Suppressor macrophage (primary cell): ENCODE measurements at regions not wholly inside any gene's neighbourhood (a gene's known extent, or its start where the extent isn't known, plus 50 kb on each side); places are given as distances from the start of the nearest gene placed in this dataset.

Source experiments
- DNase-seq, 4 experiments: peaks; one replicate each; pipeline ENCODE4 v3.0.0-alpha.2; 2020 to 2022

GRCh38 chr12:106000382-106001104 is 138.2 kb downstream of the NUAK1 start:
- no peak for DNase-seq

GRCh38 chr12:106001105-106001836 is 137.5 kb downstream of the NUAK1 start:
- no peak for DNase-seq

GRCh38 chr12:106001837-106002218 is 136.9 kb downstream of the NUAK1 start:
- DNase-seq, result no peak

- no peak for DNase-seq
Measured at GRCh38 chr12:106003297-106003696, 135.5 kb downstream of the NUAK1 start.

- no peak for DNase-seq
Measured at GRCh38 chr12:106004289-106004688, 134.5 kb downstream of the NUAK1 start.

- no peak for DNase-seq
Measured at GRCh38 chr12:106006382-106006781, 132.4 kb downstream of the NUAK1 start.

GRCh38 chr12:106006940-106007339 is 131.8 kb downstream of the NUAK1 start:
- no peak for DNase-seq

- DNase-seq, result no peak
Measured at GRCh38 chr12:106010741-106011140, 128.0 kb downstream of the NUAK1 start.
